ENCODE measurements at regions not wholly inside any gene's neighbourhood (a gene's known extent, or its start where the extent isn't known, plus 50 kb on each side); places are given as distances from the start of the nearest gene placed in this dataset.
A peak's percentile ranks its signal among the peaks of the same experiment; 100 is the strongest.

- H3K4me1 Mint-ChIP-seq (ENCODE audit: low read depth), result peaks cover 45% of the 10 kb centered on the region
- ChIA-PET CTCF (interaction anchor here (1.3 to 4.7 kb wide), 3 partner anchors 12 to 57 kb away, joined by 3 to 28 read pairs (median 8); no protein-coding TSS in a partner anchor), POLR2A (interaction anchor here (0.6 to 0.9 kb wide), 3 partner anchors 33 to 78 kb away, joined by 3 read pairs; no protein-coding TSS in a partner anchor)
- DNase-seq (no peak), ATAC-seq (no peak)
- no peaks in the 10 kb centered on the region for H3K27me3 Mint-ChIP-seq (ENCODE audit: low read depth)
- H3K36me3 Mint-ChIP-seq (ENCODE audit: low read depth), result peaks cover 10% of the 10 kb centered on the region
- peak overlapping the region; percentile 91 for H3K27ac Mint-ChIP-seq
- H3K9me3 Mint-ChIP-seq (ENCODE audit: insufficient read depth), result no peaks in the 10 kb centered on the region
- peak overlapping the region; percentile 66 for H3K4me3 Mint-ChIP-seq
These were observed 202.4 kb downstream of the SEC14L1 start for GRCh38 chr17:77343031-77343800.

- H3K27ac Mint-ChIP-seq, result no peak overlapping the region
- ChIA-PET POLR2A (no interaction called here), CTCF (no interaction called here)
- peaks cover 10% of the 10 kb centered on the region for H3K36me3 Mint-ChIP-seq (ENCODE audit: low read depth)
- no peak for DNase-seq
- H3K9me3 Mint-ChIP-seq (ENCODE audit: insufficient read depth), result no peaks in the 10 kb centered on the region
- no peak for ATAC-seq
- H3K27me3 Mint-ChIP-seq (ENCODE audit: low read depth), result no peaks in the 10 kb centered on the region
- no peak overlapping the region for H3K4me3 Mint-ChIP-seq
- peaks cover 40% of the 10 kb centered on the region for H3K4me1 Mint-ChIP-seq (ENCODE audit: low read depth)
These were observed 203.3 kb downstream of the SEC14L1 start for GRCh38 chr17:77344038-77344437.

- ATAC-seq (no peak), DNase-seq (no peak)
- Mint-ChIP-seq H3K27ac (peak overlapping the region; percentile 23), H3K36me3 (ENCODE audit: low read depth) (peaks cover 13% of the 10 kb centered on the region), H3K27me3 (ENCODE audit: low read depth) (no peaks in the 10 kb centered on the region), H3K4me3 (no peak overlapping the region), H3K9me3 (ENCODE audit: insufficient read depth) (no peaks in the 10 kb centered on the region), H3K4me1 (ENCODE audit: low read depth) (peaks cover 43% of the 10 kb centered on the region)
- ChIA-PET CTCF (interaction anchor here (1.2 to 2.4 kb wide), 4 partner anchors 14 to 96 kb away, joined by 4 to 13 read pairs (median 6); no protein-coding TSS in a partner anchor), POLR2A (interaction anchor here (0.6 kb wide), 1 partner anchor 14 kb away, joined by 3 read pairs; no protein-coding TSS in a partner anchor)
These were observed 204.6 kb downstream of the SEC14L1 start for GRCh38 chr17:77345260-77345910.

- Mint-ChIP-seq H3K36me3 (ENCODE audit: low read depth) (peaks cover 13% of the 10 kb centered on the region), H3K27ac (no peak overlapping the region), H3K27me3 (ENCODE audit: low read depth) (no peaks in the 10 kb centered on the region), H3K4me1 (ENCODE audit: low read depth) (peaks cover 48% of the 10 kb centered on the region), H3K9me3 (ENCODE audit: insufficient read depth) (no peaks in the 10 kb centered on the region), H3K4me3 (no peak overlapping the region)
- POLR2A ChIA-PET, result interaction anchor here (1.2 kb wide), 1 partner anchor 119 kb away, joined by 3 read pairs; no protein-coding TSS in a partner anchor
- no peak for DNase-seq
- CTCF ChIA-PET, result interaction anchor here (0.7 to 2.4 kb wide), 5 partner anchors 15 to 94 kb away, joined by 3 to 13 read pairs (median 5); no protein-coding TSS in a partner anchor
- no peak for ATAC-seq
These were observed 206.0 kb downstream of the SEC14L1 start for GRCh38 chr17:77346765-77347164.

GRCh38 chr17:77347544-77347943 lies 206.8 kb downstream of the SEC14L1 start:
- no peak overlapping the region for H3K4me3 Mint-ChIP-seq
- H3K27me3 Mint-ChIP-seq (ENCODE audit: low read depth), result no peaks in the 10 kb centered on the region
- ATAC-seq, result no peak
- peaks cover 13% of the 10 kb centered on the region for H3K36me3 Mint-ChIP-seq (ENCODE audit: low read depth)
- peaks cover 43% of the 10 kb centered on the region for H3K4me1 Mint-ChIP-seq (ENCODE audit: low read depth)
- no peaks in the 10 kb centered on the region for H3K9me3 Mint-ChIP-seq (ENCODE audit: insufficient read depth)
- ChIA-PET CTCF (interaction anchor here (2.1 to 2.4 kb wide), 2 partner anchors 16 to 26 kb away, joined by 5 to 13 read pairs; no protein-coding TSS in a partner anchor), POLR2A (no interaction called here)
- no peak overlapping the region for H3K27ac Mint-ChIP-seq
- DNase-seq, result no peak

GRCh38 chr17:77349976-77350830 lies 209.4 kb downstream of the SEC14L1 start:
- Mint-ChIP-seq H3K27ac (no peak overlapping the region), H3K9me3 (ENCODE audit: insufficient read depth) (no peaks in the 10 kb centered on the region), H3K27me3 (ENCODE audit: low read depth) (no peaks in the 10 kb centered on the region), H3K36me3 (ENCODE audit: low read depth) (peaks cover 6% of the 10 kb centered on the region), H3K4me1 (ENCODE audit: low read depth) (peaks cover 21% of the 10 kb centered on the region), H3K4me3 (no peak overlapping the region)
- no peak for DNase-seq
- ChIA-PET POLR2A (no interaction called here), CTCF (interaction anchor here (1.2 kb wide), 1 partner anchor 9 kb away, joined by 3 read pairs; no protein-coding TSS in a partner anchor)
- no peak for ATAC-seq

GRCh38 chr17:77352441-77352840 lies 211.7 kb downstream of the SEC14L1 start:
- DNase-seq (no peak), ATAC-seq (no peak)
- ChIA-PET POLR2A (no interaction called here), CTCF (no interaction called here)
- Mint-ChIP-seq H3K27ac (no peak overlapping the region), H3K27me3 (ENCODE audit: low read depth) (no peaks in the 10 kb centered on the region), H3K4me1 (ENCODE audit: low read depth) (peaks cover 18% of the 10 kb centered on the region), H3K36me3 (ENCODE audit: low read depth) (peaks cover 3% of the 10 kb centered on the region), H3K9me3 (ENCODE audit: insufficient read depth) (no peaks in the 10 kb centered on the region), H3K4me3 (no peak overlapping the region)

- Mint-ChIP-seq H3K4me3 (no peak overlapping the region), H3K9me3 (ENCODE audit: insufficient read depth) (no peaks in the 10 kb centered on the region), H3K27ac (no peak overlapping the region), H3K36me3 (ENCODE audit: low read depth) (peaks cover 3% of the 10 kb centered on the region), H3K4me1 (ENCODE audit: low read depth) (peaks cover 18% of the 10 kb centered on the region), H3K27me3 (ENCODE audit: low read depth) (no peaks in the 10 kb centered on the region)
- ATAC-seq (no peak), DNase-seq (no peak)
- POLR2A ChIA-PET, result no interaction called here
- CTCF ChIA-PET, result interaction anchor here (0.9 to 1.7 kb wide), 2 partner anchors 12 to 21 kb away, joined by 3 to 5 read pairs; no protein-coding TSS in a partner anchor
These were observed 212.2 kb downstream of the SEC14L1 start for GRCh38 chr17:77352996-77353395.

- H3K4me3 Mint-ChIP-seq, result no peak overlapping the region
- H3K27me3 Mint-ChIP-seq (ENCODE audit: low read depth), result no peaks in the 10 kb centered on the region
- H3K27ac Mint-ChIP-seq, result no peak overlapping the region
- ATAC-seq (no peak), DNase-seq (no peak)
- POLR2A ChIA-PET, result no interaction called here
- H3K9me3 Mint-ChIP-seq (ENCODE audit: insufficient read depth), result no peaks in the 10 kb centered on the region
- CTCF ChIA-PET, result interaction anchor here (0.9 to 1.7 kb wide), 2 partner anchors 13 to 22 kb away, joined by 3 to 5 read pairs; no protein-coding TSS in a partner anchor
- peaks cover 3% of the 10 kb centered on the region for H3K36me3 Mint-ChIP-seq (ENCODE audit: low read depth)
- H3K4me1 Mint-ChIP-seq (ENCODE audit: low read depth), result peaks cover 18% of the 10 kb centered on the region
These were observed 213.1 kb downstream of the SEC14L1 start for GRCh38 chr17:77353684-77354419.

GRCh38 chr17:77354420-77354669 lies 213.6 kb downstream of the SEC14L1 start:
- Mint-ChIP-seq H3K27ac (no peak overlapping the region), H3K9me3 (ENCODE audit: insufficient read depth) (no peaks in the 10 kb centered on the region), H3K4me3 (no peak overlapping the region), H3K4me1 (ENCODE audit: low read depth) (peaks cover 18% of the 10 kb centered on the region), H3K36me3 (ENCODE audit: low read depth) (peaks cover 3% of the 10 kb centered on the region), H3K27me3 (ENCODE audit: low read depth) (no peaks in the 10 kb centered on the region)
- ChIA-PET POLR2A (no interaction called here), CTCF (interaction anchor here (1.0 to 1.7 kb wide), 3 partner anchors 14 to 46 kb away, joined by 4 to 5 read pairs (median 4); no protein-coding TSS in a partner anchor)
- ATAC-seq (no peak), DNase-seq (no peak)

Data from activated CD8-positive, alpha-beta T cell treated with anti-CD3 and anti-CD28 coated beads, Interleukin-2, amount 10 ng/mL, durations not matched to agents 7 days and 5 days (primary cell).